Kidney glomerular epithelial cell (primary cell): ENCODE measurements at regions not wholly inside any gene's neighbourhood (a gene's known extent, or its start where the extent isn't known, plus 50 kb on each side); places are given as distances from the start of the nearest gene placed in this dataset.
"Not testable (repeated sequence)": the region's sequence is repeated elsewhere in the genome, so short reads cannot be mapped to it uniquely, and the experiment has no call there.

ENCODE experiments used
- DNase-seq: peaks from one replicate; lab custom pipeline; 2025; lab: John Stamatoyannopoulos, UW

DNA sequence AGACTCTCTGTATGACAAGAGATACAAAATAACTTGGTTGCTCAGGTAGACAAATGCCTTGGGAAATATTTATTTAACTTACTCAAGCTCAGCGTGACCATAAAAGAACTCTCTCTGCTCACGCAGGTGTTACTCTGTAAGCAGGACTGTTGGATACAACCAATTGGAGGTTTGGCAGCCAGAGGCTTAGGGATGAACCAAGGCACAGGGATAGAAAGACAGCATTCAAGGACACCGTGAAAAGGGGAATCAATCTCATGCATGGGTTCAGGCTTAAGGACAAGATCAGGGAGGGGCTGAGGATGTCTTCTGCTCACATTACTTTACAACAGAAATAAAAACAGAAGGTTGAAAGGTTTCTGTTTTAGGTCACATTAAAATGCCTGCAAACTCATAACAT lies 389.0 kb upstream of the BRINP1 start:
- no peak for DNase-seq

DNA sequence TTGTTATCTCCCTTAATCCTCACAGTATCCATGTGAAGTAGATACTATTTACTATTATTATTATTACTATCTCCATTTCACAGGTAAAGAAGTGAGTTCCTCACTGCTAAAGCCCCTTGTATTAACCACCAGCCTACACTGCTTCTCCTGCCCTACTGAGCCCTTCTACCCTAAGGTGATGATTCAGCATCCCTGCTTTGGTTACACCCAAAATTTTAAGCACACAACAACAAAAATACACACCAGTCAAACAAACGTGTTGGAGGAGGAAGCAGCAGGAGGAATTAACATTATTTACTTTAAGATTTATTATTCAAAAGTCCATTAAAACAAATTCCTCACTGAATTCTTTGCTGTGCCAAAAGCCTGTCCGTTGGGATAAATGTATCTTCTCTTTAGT lies 370.2 kb upstream of the BRINP1 start:
- DNase-seq = no peak

DNA sequence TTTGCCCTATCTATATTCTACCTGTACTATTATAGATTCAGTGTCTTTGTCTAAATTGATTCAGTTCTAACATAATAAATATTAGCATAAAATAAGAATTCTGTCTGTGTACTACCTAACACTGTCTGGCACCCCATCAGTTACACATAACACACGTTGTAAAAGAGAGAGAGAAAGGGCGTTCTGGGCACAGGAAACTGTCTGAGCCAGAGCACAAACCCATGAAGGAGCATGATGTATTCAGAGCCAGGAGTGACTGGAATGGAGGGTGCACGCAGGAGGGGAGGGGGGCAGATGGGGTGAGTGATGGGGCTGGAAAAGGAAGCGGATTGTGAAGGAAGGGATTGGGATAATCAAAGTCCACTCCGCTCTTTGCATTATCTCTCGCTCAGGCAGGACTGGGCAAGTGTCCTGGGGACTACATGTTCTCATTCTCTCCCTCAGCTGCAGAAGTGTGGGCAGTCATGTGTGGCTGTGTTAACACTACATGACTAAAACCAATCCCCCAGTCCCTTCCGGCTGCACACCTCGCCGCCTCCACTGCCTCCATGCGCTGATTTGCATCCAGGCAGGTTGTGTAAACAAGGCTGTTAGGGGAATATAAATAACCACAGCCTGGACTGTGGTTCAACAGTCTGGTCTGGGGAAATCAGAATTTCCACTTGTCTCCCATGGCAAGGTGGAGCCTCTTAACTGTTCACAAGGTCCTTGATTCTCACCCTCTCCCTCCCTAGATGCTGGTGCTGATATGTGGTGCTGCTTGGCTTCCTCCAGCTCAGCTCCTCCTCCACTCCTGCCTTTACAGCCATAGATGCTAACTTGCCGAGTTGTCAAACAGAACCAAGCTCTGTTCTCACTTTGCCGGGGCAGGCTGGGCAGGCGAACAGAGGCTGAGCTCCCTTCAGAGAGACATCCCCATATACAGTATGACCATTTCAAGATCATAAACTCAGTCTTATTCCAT lies 367.5 kb upstream of the BRINP1 start:
- DNase-seq = peak; percentile 60

DNA sequence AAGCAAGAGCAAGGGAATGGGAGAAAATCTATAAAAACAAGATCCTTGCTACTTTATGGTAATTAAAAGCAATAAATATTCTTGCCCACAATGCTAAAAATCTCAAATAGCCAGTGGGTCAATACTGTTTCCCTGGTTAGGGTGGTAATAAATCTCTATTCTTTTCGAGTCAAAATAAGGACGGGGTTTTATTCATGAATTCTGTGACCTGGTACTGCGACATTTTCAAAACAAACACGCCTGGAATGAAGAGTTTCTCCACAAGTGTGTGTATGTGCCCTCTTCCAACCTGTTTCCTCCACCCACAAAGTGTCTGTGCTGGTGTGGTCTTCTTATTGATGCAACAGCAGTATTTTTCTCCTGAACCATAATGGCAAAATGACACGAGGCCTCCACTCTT lies 358.8 kb upstream of the BRINP1 start:
- DNase-seq = no peak

DNA sequence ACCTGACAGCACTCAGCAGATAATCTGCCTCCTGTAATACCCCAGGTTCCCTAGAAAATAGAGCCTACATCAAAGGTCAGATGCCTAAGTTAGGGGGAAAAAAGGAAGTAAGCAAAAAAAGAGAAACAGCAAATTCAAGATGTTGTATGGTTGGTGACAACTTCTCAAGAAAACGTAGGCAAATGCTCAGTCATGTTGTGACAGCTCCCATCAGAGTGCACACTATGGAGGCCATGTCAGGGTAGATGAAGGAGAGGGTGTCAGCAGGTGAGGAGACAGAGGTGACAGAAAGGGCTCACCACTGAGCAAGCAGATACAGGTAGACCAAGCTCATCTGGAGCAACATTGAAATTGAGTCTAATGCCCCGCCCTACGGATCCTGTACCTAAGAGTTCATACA lies 356.8 kb upstream of the BRINP1 start:
- no peak for DNase-seq

DNA sequence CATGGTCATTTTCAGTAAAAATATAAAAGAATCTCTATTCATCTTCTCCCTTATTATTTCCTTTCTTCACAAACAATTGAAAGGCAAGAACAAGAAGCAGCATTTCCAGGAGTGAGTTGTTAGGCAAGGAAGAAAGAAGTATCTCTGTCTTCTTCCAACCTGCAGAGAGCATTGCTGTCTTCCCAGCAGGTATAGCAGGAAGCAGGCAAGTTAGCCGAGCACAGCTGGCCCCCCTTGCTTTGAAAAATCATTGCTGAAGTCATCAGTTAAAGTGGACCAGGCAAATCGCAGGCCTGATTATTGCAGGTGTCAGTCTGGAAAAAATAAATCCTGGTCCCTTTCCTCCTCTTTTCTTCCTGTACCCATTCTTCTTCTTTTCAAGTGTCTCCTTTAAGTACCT lies 353.1 kb upstream of the BRINP1 start:
- no peak for DNase-seq

DNA sequence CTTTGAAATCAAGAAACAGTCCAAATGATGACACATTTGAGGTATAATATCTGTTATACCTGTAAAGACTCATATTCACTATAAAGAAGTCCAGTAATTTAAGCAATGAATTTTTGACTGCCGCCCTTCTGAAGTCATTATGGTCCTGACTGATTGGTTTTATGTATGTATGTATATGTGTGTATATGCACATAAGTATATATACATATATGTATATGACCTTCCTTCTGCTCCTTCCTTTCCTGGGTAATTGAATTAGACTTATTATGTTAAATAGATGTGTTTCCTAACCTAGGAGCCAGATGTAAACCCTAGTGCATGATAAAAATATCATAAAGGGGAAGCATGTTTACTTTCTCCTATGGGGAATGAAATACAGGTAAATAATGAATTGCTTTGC lies 343.1 kb upstream of the BRINP1 start:
- no peak for DNase-seq

DNA sequence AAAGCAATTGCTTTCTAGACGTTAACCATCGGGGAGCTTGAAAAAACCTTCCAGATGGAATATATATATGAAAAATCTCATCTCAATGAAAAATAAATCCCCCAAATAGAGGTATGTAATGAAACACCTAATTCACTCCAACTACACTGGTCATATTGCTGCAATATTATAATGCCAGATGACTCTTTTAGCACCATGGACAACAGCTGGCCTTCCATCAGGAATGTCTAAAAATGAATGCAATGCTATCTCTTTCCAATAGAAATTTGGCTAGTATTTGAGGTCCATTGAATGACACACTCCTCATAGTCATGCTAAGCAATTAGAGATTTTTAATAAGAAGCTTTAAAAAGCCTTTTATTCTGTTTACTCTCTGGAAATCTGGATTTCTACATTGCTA lies 340.2 kb upstream of the BRINP1 start:
- no peak for DNase-seq

DNA sequence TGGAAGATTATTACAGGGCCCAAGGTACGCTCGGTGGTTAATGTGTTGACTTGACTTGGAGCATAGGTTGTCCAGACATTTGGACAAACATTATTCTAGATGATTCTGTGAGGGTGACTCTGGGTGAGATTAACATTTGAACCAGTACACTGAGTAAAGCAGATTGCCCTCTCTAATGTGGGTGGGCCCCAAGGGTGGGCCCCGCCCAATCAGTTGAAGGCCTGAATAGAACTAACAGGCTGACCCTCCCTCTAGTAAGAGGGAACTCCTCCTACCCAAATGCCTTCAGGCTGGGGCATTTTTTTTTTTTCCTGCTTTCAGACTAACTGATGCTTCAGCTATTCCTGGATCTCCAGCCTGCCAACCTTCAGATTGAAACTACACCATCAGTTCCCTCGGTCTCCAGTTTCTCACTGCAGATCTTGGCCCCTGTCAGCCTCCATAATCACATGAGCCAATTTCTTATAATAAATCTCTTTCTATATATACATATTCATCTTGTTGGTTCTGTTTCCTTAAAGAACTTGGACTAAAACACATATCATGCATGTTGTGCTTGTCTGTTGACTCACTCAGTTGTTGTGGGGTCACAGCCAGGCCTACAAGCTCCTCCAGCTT lies 338.1 kb upstream of the BRINP1 start:
- DNase-seq = no peak

DNA sequence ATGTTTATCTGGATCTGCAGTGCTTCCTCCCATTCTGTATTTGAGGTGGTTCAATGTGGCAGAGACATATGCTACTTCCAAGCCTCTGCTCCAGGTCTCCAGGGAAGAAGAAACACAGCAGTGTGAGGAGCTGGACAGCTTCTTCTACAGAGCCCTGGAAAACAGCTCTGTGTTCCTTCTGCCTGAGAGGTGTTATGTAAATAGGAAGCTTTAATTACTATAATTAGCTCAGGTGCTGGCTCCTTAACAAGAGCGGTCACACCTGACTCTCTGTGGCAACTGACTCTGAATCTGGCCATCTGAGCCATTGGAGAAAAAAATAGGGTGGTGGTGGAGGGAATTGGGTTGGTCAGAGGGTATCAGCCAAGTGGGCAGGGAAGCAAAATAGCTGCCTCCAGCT lies 332.4 kb upstream of the BRINP1 start:
- DNase-seq = no peak

DNA sequence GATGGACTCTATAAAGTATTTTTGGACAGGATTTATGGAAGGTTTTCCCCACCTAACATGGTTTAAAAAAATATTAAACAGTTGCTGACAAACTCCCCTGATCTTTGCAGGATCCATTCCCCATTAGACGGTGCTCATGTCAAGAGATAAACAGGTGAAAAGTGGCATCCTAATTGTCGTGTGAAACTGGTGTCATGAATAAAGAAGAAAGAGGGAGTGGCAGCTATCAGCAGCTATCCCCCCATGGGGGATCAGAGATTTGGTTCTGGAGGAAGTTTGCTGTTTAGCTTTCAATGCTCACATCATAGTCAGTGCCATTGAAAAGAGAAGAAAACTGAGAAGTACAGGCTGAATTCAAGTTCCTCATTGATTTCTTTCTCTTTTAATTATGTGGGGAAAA lies 329.3 kb upstream of the BRINP1 start:
- no peak for DNase-seq

DNA sequence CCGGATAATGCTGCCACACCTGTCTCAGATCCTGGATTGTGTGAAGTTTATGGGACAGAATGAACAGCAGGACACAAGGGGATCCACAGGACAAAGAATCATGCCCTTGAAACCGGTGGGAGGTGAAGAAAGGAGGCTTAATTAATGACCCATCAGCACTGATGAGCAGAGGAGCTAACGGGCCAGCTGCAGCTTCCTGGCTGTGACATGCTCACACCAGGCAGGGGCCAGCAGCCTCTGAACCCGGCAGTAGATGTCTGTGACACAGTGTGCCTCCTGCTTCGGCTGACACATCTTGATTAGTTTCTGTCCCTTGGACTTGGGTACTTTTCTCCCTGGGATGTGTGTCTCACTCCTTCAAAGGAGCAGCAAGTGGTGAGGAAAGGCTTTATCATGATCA lies 328.8 kb upstream of the BRINP1 start:
- DNase-seq = no peak

DNA sequence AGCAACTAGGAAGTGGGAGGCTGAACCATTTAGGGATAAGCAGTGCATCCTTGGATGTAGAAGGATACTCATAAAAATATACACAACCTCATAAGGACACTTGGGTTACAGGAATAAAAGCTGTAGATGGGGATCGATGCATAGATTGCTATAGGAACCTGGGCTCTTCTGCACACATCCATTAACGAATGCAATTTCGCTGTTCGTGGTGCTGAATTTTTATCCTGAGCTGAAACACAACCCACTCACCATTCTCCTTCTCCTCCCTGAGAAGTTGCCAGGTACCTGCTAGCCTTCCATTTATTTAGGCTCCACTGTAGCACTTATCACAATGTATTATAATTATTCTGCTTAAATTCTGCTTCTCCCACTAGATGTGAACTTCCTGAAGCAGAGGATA lies 320.6 kb upstream of the BRINP1 start:
- DNase-seq = peak; percentile 3

DNA sequence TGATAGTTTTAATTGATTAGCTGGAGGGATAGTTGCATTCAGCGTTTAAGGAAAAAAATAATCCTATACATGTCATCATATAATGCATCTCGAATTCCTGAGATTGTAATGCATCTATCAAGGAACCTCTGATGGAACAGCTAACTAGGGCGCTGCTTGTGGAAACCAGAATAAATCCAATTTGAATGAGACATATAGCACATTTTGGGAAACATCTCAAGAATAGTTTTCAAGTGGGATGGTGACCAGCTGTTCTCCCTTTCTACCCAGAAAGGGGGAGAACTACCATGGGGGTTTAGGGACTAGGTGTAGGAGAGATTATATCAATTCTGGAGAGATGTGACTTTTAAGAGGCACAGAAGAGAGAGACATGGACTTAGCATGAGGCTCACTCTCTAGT lies 319.3 kb upstream of the BRINP1 start:
- no peak for DNase-seq

DNA sequence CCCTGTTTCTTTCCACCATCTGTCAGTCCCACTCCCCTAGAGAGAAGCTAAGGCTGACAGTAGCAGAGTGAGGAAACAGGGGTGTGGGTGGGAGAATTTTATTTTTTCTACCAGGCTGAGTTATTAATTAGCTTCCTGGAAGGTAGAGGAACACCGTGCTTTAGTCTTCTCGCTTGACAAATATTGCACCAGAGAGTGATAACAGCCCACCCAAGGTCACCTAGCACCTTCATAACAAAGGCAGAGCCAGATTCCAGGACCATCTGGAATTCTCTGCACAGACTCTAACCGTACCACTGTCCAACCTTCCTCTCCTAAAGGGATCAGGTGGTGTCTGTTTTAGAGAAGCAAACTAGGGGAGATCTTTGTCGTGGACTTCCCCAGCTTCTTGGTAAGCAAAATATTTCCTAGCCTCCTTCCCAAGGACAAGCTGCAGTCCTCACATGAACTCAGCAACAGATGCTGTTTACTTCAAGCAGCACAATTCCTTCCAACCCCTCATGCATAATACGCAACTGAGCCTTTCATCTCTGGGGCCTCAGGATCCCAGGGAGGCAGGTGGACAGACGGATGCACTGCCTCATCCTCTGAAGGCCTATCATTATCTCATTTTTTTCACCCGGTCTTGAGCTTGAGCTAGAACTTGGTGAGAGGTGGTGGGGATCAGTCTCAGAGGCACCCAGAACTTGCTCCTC lies 308.7 kb upstream of the BRINP1 start:
- DNase-seq = no peak

DNA sequence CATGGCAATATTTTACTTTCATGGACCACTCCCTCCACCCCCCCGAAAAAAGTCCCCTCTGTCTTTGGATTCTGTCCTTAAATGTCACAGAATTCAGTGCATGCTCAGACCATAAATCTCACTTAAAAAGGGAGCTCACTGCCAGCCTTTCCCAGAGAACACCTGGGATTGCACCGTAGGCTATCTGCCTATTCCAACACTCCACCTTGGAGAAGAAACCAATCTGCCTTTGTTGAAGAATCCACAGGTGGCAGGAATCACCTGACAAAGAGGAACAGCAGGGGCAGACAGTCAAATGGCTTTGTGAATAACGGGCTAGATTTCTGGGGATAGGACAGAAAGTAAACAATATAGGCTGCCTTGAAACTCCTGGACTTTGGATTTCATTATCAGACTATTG lies 306.7 kb upstream of the BRINP1 start:
- no peak for DNase-seq

DNA sequence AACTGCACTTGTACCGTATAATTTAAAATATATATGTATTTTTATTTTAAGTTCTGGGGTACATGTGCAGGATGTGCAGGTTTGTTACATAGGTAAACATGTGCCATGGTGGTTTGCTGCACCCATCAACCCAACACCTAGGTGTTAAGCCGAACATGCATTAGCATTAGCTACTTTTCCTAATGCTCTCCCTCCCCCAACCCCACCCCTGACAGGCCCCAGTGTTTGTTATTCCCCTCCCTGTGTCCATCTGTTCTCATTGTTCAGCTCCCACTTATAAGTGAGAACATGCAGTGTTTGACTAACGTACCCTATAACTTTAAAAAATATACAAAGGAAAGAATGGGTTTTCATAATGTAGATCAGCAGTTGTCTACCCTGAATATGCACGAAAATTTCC lies 303.5 kb upstream of the BRINP1 start:
- DNase-seq = not testable (repeated sequence)

DNA sequence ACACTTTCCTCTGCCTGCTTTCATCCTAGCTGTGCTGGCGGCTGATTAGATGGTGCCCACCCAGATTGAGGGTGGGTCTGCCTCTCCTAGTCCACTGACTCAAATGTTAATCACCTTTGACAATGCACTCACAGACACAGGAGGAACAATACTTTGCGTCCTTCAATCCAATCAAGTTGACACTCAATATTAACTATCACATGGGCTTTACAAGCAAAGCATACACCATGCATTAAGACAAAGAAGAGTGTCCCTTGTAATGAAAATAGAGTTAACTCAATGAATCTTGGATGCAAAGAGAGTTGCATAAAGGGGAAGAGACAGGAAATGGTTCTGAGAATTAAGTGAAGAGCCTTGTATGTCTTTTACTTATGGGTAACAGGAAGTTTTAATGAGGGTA lies 298.7 kb upstream of the BRINP1 start:
- no peak for DNase-seq

DNA sequence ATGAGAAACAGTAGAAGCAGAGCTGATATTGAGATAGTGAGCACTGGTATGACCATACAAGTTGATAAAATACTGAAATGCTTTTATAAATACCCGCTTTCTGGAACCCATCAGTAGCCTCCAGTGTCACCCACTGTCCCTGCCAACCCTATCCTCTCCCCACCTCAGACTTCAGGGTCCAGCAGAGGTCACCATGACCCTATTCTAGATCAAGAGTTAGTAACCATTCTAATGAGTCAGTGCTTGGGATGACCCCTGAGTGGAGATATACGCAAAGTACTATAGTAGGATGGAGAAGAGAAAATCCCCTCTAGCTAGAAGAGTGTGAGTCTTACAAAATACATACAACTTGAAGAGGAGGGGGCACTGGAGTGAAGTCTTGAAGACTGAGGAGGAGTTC lies 297.9 kb upstream of the BRINP1 start:
- DNase-seq = no peak

DNA sequence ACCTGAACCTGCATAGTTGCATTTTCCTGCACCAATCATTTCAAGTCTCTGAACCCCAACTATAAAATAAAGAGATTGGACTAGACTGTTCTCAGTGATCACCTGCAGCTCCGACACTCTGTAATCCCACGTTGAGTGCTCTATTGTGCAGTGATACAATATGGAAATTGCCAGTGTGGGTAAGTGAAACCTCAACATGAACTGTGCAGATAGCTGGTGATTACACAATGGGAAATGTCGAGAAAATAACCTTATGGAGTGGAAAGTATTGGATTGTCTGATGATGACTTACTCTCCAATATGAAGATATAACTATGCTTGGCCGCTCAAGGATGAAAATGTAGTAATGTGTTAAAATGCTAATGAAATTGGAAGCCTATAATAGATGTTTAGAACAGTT lies 293.1 kb upstream of the BRINP1 start:
- no peak for DNase-seq

DNA sequence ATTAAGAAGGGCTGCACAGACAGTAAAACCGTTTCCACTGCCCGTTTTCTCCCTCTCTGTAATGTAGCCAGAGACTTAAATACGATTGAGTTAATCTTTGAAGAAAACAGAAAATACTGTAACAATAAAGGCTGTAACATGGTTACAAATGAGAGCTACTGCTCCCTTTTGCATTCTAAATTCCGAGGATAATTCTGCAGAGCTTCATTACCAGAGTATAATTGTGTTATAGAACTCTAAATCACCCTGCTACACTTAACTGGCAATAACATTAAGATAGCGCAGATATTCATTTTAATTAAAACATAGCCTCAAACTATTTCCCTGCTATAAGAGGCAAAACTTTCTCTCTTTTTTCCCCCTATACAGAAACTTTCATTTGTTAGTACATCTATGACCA lies 283.7 kb upstream of the BRINP1 start:
- no peak for DNase-seq

DNA sequence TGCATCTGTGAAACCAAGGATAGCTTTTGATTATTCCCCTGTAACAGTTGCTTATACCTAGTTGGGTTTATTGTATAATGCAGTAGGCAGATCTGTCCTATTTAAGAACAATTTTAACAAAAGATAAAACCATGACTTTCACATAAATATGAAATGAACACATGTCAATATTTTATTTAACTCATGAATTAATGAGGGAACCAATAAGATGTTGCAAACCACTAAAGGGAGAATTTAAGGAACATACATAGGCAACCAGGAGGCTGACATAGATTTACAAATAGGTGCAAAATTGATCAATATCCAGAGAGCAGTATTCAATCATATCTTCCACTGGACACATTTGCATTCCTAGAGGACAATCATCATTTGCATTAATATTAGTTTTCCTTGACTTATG lies 280.0 kb upstream of the BRINP1 start:
- DNase-seq = no peak

DNA sequence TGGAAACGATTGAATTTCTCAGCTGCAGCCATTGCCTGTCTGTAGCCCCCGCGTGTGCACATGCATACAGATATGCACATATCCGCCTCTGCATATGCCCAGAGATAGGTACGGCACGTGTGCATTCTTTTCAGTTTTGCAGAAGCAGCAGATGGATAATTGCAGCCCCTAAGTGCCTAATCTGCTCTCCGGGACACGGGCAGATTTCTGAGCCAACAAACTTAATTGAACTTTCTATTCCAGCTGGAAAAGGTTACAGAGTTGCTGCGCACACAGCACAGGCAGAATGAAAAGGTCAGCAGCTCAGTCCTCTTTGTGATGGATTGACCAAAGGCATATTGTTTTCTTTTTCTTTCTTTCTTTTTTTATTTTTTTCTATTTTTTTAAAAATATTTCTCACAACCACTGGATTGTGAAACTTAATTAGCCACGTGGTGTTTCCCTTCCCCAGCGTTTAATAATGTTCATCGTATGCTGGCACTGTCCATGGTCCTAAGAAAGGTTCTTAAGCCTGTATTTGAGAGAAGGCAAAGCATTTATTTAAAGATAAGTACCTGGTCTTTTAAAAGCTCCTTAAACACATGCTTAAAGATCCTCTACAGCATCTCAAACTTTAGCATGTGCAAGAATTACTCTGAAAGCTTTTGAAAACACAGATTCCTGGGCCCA lies 270.2 kb upstream of the BRINP1 start:
- DNase-seq = no peak
